GM03348 (cell line): ENCODE measurements at regions not wholly inside any gene's neighbourhood (a gene's known extent, or its start where the extent isn't known, plus 50 kb on each side); places are given as distances from the start of the nearest gene placed in this dataset.

Experiments
- DNase-seq: peaks from one replicate; pipeline ENCODE4 v3.0.0; 2012; ENCODE audit warnings: low spot score

- no peak for DNase-seq
Observed at GRCh38 chr17:51487947-51488346, 227.6 kb downstream of the UTP18 start.

DNA sequence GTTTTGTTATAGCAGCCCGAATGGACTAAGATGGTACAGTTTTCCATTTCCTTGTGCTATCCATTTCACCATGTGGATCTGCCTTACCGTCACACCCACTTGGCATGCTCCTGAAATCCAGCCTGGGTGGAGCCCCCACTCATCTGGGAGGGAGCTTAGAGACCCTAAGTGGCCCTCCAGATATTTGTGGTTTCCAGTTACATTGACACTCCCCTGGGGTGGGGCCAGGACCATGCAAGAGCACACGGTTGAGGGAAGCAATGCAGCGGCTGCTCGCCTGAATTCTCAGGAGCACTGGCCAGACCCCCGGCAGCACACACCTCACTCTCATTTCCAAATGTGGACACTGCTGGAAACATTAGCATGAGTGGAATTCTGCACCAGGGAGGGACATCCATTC lies 231.1 kb downstream of the UTP18 start:
- no peak for DNase-seq

DNA sequence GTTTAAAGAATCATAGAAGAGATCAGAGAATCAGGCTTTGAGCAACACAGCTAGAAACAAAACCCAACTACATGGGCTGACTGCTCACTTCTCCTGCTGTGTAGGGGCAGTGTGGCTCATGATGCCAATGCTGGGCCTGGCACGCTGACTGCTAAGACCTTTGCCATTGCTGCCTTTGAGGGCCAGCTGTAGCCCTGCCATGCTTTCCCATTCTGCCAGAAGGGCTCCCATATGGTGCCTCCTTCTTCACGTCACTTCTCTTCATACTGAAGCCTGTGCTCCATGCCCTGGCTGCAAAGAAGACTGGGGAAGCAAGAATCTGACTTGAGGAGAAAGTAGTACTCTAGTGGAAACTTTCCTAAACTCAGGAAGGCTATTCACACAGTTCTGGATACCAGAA lies 232.9 kb downstream of the UTP18 start:
- DNase-seq: no peak

DNA sequence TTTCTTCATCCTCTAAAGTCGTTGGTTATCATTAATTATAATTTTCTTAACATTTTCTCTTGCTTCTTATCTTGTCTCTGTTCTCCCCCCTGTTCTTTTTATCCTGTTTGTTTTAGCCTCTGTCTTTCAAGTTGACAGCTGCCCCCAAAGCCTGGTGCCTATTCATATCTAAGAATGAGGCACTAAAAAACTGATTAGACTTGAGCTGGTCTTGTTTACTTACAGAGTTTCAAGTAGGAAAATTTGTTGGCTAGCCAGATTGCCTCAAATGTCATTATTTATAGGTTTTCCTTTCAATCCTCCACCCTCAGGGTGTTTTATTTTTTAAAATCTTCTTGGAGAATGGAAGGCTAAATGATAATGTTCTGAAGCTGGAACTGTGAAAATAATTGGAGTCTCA lies 236.0 kb downstream of the UTP18 start:
- DNase-seq: no peak

- DNase-seq: no peak
Observed at GRCh38 chr17:51499897-51500296, 239.6 kb downstream of the UTP18 start.

DNA sequence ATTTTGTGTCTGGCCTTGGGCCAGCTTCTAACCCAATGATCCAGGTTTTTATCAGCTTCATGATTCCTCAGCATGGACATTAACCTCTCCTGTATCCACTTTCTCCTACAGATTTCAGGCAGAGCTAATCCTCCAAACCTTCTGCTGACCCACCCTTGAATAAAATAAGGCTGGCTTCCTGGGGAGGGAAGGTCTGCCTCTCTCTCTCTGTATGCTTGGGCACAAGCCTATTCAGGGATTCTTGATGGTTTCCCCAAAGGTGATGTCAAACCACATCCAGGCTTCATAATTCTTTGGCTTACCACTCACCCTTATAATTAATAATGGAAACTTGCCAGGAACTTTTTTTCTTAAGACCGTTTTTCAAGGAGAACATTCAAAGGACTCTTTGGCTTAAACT lies 240.1 kb downstream of the UTP18 start:
- no peak for DNase-seq

- no peak for DNase-seq
Observed at GRCh38 chr17:51505450-51505849, 245.1 kb downstream of the UTP18 start.

DNA sequence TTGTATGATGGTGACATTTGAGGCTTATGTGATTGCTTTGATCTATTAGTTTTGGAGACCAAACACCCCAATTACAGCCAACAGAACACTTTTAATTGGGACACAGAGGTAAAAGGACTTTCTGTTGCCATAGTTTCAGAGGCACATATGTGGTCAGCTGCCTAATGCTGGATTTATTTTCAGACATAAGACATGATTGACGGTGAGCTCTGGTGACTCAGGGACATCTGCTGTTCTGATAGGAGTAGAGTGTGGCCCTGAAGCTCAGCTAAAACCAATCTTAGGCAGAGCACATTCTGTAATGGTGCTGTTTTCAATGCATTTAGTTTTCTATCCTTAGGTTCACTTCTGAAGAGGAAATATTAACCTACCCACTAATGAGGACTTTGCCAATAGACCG lies 247.1 kb downstream of the UTP18 start:
- no peak for DNase-seq

GRCh38 chr17:51508048-51508447 lies 247.7 kb downstream of the UTP18 start:
- no peak for DNase-seq

- DNase-seq: no peak
Observed at GRCh38 chr17:51510940-51511339, 250.6 kb downstream of the UTP18 start.

DNA sequence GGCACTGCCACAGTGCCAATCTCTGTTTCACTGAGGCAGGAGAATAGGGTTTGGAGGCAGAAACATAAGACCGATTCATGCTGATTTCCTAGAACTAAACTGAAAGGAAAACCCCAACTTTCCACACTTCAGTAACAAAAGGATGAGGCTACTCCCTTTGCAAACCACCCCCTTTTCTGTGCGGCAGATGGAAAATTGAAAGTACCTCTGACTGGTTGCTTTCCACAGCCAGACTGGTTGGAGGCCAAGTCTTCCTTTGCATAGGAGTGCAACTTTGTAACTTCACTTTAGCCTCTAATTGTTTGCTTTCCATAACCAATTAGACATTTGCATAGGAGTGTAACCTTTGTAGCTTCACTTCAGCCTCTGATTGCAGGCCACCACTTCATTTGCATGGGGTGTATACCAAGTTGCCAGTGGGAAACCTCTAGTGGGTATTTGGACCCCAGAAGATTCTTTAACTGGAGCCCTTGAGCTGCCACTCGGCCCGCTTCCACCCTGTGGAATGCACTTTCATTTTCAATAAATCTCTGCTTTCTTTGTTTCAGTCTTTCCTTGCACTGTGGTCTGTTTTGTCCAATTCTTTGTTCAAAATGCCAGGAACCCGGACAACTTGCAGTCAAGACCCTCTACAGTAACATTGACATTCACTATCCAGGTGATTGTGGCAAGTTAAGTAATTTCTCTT lies 252.0 kb downstream of the UTP18 start:
- DNase-seq: no peak

DNA sequence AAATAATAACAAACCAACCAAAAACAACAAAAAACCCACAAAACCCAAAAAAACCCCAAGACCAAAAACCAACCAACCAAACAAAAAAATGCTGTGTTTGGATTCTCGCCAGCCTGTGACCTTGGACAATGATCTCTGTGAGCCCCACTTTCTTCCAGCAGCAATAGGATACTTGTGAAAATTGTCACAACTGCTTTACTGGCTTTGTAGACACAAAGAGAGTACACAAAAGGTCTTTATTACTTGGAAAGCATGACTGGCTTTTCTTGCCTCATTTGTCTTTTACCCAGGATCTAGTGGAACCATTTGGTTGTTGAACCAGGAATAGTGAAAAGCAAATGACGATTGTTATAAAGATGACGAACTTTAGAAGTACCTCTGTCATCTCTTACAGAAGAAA lies 256.6 kb downstream of the UTP18 start:
- DNase-seq: no peak

GRCh38 chr17:51524524-51524923 lies 264.2 kb downstream of the UTP18 start:
- no peak for DNase-seq

GRCh38 chr17:51526507-51526906 lies 266.2 kb downstream of the UTP18 start:
- DNase-seq: no peak

GRCh38 chr17:51527225-51527982 lies 267.1 kb downstream of the UTP18 start:
- no peak for DNase-seq

DNA sequence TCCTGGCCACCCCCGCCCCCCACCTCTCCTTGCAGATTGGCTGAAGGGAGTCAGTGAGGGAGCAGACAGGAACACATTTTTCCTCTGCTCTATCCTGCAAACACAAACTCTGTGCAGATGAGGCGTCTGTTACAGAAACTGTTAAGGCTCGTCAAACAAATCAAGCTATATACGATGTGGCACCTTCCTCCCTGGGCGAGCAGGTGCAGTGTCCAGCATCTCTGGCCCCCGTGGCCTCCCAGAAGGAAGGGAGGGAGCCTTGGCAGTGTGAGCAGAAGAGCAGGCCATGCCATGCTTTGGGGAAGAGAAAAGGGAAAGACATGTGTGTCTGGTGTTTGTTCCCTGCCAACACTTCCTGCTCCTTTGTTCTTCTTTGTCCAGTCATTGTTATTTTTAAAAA lies 267.8 kb downstream of the UTP18 start:
- no peak for DNase-seq

- no peak for DNase-seq
Observed at GRCh38 chr17:51533219-51533618, 272.9 kb downstream of the UTP18 start.

GRCh38 chr17:51533821-51534220 lies 273.5 kb downstream of the UTP18 start:
- DNase-seq: no peak

GRCh38 chr17:51536627-51537026 lies 276.3 kb downstream of the UTP18 start:
- DNase-seq: no peak

GRCh38 chr17:51537996-51538550 lies 277.7 kb downstream of the UTP18 start:
- no peak for DNase-seq

- no peak for DNase-seq
Observed at GRCh38 chr17:51540151-51540550, 279.8 kb downstream of the UTP18 start.

- DNase-seq: no peak
Observed at GRCh38 chr17:51541215-51541614, 280.9 kb downstream of the UTP18 start.

DNA sequence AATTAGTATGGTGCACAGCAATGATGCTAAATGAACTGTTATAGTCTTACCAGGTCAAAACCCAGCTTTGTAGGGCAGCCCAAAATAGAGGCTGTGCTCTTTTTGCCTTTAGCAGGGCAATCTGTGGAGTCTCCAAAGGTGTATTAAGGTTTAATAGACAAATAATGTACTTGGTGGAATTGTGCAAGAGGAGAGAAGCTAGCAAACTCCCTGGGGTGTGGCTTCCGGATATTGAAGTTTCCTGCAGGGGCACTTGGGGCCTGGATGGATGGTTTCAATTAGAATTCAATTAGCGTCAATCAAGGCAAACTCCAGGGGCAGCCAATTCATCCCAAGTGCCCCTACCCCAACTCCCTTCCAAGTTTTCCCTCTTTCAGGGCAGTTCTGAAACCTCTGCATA lies 285.8 kb downstream of the UTP18 start:
- no peak for DNase-seq

GRCh38 chr17:51548125-51548524 lies 287.8 kb downstream of the UTP18 start:
- DNase-seq: no peak
